Naive B cell (primary cell): ENCODE measurements at regions not wholly inside any gene's neighbourhood (a gene's known extent, or its start where the extent isn't known, plus 50 kb on each side); places are given as distances from the start of the nearest gene placed in this dataset.

Experiments used
- ATAC-seq, 2 donors: fragments of 150-1000 bp; cut with Tn5 transposase; 2 replicates each; pipeline ENCODE4 v1.10.0; 2021; ENCODE audit warnings: low read depth in 2 of 2, mild to moderate bottlenecking in 2 of 2, moderate library complexity in 2 of 2
- DNase-seq: peaks from one replicate; pipeline ENCODE4 v3.0.0; 2022
- H3K27ac Mint-ChIP-seq, 6 donors: one replicate each; pipeline ENCODE4 v1.8.0; 2020 to 2022; ENCODE audit warnings: mild to moderate bottlenecking in 6 of 6, mixed read lengths in 6 of 6, moderate library complexity in 5 of 6, inconsistent platforms in 2 of 6
- H3K27me3 Mint-ChIP-seq, 3 donors: one replicate each; pipeline ENCODE4 v1.8.0; 2021 to 2022; ENCODE audit warnings: mixed read lengths in 3 of 3, mild to moderate bottlenecking in 1 of 3
- H3K36me3 Mint-ChIP-seq, 2 donors: one replicate each; pipeline ENCODE4 v1.8.0; 2020 to 2022; ENCODE audit warnings: mixed read lengths in 2 of 2, inconsistent platforms in 1 of 2, mild to moderate bottlenecking in 1 of 2
- H3K4me1 Mint-ChIP-seq, 3 donors: one replicate each; pipeline ENCODE4 v1.8.0; 2020 to 2022; ENCODE audit warnings: mixed read lengths in 3 of 3, inconsistent platforms in 1 of 3, mild to moderate bottlenecking in 1 of 3, moderate library complexity in 1 of 3
- H3K4me3 Mint-ChIP-seq, 8 donors: one replicate each; pipeline ENCODE4 v1.8.0; 2020 to 2022; ENCODE audit warnings: mild to moderate bottlenecking in 8 of 8, mixed read lengths in 8 of 8, moderate library complexity in 8 of 8, inconsistent platforms in 2 of 8
- H3K9me3 Mint-ChIP-seq, 7 donors: one replicate each; pipeline ENCODE4 v1.8.0; 2020 to 2022; ENCODE audit warnings: mixed read lengths in 7 of 7, mild to moderate bottlenecking in 5 of 7, inconsistent platforms in 2 of 7, moderate library complexity in 1 of 7

DNA sequence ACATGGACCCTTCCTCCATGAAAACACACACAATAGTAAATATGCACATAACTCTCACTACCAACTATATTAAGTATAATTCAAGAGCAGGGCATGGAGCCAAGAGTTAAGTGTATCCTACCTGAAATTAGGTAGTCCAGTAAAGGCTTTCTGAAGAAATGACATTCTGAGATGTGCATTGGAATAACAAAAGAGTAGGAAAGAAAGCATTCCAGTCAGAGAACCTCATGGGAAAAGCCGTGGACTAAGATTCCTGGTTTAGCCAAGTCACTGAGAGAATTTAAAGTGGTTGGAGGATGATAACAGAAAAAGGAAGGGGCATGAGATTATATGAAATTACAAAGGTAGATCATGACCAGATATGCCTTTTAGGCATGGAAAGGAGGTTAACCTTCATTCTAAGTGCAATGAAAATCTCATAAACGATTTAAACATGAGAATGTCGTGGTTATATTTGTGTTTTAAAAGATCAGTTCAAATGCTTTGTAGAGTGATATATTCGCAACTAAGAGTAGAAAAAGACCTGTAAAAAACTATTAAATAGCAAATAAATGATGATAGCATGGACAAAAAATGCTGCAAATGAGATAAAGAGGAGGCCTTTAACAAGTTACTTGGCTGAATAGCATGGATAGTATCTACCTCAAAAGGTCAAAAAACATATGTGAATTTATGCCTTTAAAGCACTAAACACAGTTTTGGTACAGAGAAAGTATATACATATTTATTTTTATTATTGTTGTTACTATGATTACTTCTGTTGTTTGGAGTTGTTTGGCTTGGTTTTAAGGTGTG, 767.4 kb upstream of the GHITM start:
- Mint-ChIP-seq H3K36me3 (no peaks in the 10 kb centered on the region), H3K4me1 (no peaks in the 10 kb centered on the region)

DNA sequence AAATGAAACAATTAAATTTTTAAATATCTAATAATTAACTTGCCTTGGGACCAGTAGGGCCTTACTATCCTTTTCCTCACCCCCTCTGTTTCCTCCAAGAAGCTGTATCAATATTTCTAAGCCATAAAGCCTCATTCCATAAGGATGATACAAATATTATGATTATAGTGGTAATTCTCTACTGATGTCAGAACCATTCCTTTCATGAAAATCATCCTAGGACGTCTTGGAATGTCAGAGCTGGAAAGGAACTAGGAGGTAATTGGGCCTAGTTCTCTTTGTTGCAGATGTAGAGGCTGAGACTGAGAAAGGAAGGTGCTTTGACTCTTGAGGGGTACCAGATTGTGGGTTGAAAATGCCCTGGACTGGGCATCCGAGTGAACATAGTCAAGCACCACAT, 766.7 kb upstream of the GHITM start:
- Mint-ChIP-seq H3K4me3 (no peak overlapping the region), H3K27ac (no peak overlapping the region), H3K36me3 (no peaks in the 10 kb centered on the region), H3K9me3 (peaks cover 0 to 11% (median 7%) of the 10 kb centered on the region in 7 donors), H3K4me1 (no peaks in the 10 kb centered on the region), H3K27me3 (no peaks in the 10 kb centered on the region)
- ATAC-seq: no peak
- no peak for DNase-seq

More for the DNA sequence above, 767.4 kb upstream of the GHITM start:
- H3K27ac Mint-ChIP-seq: no peak overlapping the region
- no peaks in the 10 kb centered on the region for H3K27me3 Mint-ChIP-seq
- ATAC-seq: no peak
- peaks cover 0 to 11% (median 6%) of the 10 kb centered on the region in 7 donors for H3K9me3 Mint-ChIP-seq
- no peak overlapping the region for H3K4me3 Mint-ChIP-seq
- DNase-seq: no peak

DNA sequence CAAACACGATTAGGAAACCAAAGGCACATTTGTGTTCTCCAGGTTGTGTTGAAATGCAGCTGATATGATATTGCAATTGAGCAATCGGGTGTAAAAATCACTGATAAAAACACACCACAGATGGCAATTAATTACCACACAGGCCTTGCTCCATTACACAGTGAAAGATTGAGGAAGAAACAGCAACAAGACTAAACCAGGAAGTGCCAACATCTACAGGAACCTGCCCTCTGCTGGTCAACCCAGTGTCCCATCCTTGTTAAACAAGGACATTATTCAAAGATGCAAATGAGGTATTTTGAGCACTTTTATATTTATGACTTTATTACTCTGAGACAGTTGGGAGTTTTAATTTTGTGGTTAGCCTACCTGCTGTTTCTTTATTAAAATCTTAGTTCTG, 765.6 kb upstream of the GHITM start:
- Mint-ChIP-seq H3K4me3 (no peak overlapping the region), H3K27me3 (no peaks in the 10 kb centered on the region), H3K36me3 (no peaks in the 10 kb centered on the region), H3K4me1 (no peaks in the 10 kb centered on the region), H3K9me3 (peaks cover 0 to 12% (median 7%) of the 10 kb centered on the region in 7 donors), H3K27ac (no peak overlapping the region)
- DNase-seq (no peak), ATAC-seq (no peak)

DNA sequence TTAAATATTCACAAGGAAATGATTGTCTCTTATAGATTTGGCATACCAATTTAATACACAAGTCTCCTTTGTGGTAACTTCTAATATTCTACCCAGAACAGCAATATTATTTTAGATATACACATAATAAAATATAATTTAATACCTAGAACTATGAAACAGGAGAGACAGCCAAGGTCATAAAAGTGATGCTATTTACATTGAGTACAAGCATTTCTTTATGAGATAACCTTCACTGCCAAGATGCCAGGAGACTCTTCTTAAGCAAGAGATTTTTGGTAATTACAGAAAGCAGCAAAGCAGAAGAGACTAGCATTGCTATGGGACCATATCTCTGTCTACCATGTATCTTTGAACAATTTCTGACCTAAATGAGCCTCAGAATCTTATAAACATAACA, 764.6 kb upstream of the GHITM start:
- Mint-ChIP-seq H3K27me3 (no peaks in the 10 kb centered on the region), H3K4me3 (no peak overlapping the region)

DNA sequence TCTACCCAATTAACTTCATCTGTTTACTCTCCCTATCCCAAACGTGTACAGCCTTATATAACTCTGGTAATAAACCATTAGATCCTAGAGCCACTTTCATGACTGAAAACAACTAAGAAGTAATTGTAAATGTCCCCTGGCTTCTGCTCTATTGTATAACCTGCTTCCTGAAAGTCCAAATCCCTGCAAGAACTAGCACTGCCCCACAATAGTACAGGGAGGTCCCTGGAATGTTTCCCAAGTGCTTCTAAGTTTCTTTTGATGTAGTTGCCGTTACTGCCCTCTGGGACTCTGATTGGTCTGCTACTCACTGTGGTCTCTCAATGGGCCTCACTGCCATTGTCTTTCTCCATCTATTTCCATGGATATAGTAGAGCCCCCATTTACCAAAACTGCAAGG, 764.0 kb upstream of the GHITM start:
- no peak for ATAC-seq
- H3K4me3 Mint-ChIP-seq: no peak overlapping the region
- DNase-seq: no peak
- no peaks in the 10 kb centered on the region for H3K4me1 Mint-ChIP-seq
- H3K27me3 Mint-ChIP-seq: no peaks in the 10 kb centered on the region
- peaks cover 0 to 15% (median 8%) of the 10 kb centered on the region in 7 donors for H3K9me3 Mint-ChIP-seq
- H3K27ac Mint-ChIP-seq: no peak overlapping the region
- no peaks in the 10 kb centered on the region for H3K36me3 Mint-ChIP-seq

More for the DNA sequence above, 764.6 kb upstream of the GHITM start:
- ATAC-seq: no peak
- H3K4me1 Mint-ChIP-seq: no peaks in the 10 kb centered on the region
- no peak for DNase-seq
- no peak overlapping the region for H3K27ac Mint-ChIP-seq
- H3K36me3 Mint-ChIP-seq: no peaks in the 10 kb centered on the region
- peaks cover 0 to 15% (median 8%) of the 10 kb centered on the region in 7 donors for H3K9me3 Mint-ChIP-seq

DNA sequence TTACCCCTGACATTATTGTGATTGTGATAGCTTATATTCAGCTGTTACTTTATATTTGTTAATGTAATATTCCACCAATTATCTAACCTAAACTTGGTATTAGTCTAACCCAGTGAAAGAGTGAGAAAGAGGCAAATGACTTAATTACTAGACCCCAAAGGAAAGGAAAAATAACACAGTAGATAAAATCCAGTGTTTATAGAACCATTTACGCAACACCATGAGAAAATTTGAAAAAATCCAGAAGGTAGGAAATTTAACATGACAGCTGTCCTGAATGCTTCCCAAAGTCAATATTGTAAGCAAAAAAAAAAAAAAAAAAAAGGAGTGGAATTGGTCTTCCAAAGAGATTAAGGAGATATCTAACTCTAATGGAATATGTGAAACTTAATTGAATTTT, 741.5 kb upstream of the GHITM start:
- H3K4me1 Mint-ChIP-seq: no peaks in the 10 kb centered on the region
- H3K27ac Mint-ChIP-seq: no peak overlapping the region
- no peak for DNase-seq
- H3K27me3 Mint-ChIP-seq: no peaks in the 10 kb centered on the region
- ATAC-seq: no peak
- peaks cover 0 to 4% (median 2%) of the 10 kb centered on the region in 7 donors for H3K9me3 Mint-ChIP-seq
- no peak overlapping the region for H3K4me3 Mint-ChIP-seq
- no peaks in the 10 kb centered on the region for H3K36me3 Mint-ChIP-seq

DNA sequence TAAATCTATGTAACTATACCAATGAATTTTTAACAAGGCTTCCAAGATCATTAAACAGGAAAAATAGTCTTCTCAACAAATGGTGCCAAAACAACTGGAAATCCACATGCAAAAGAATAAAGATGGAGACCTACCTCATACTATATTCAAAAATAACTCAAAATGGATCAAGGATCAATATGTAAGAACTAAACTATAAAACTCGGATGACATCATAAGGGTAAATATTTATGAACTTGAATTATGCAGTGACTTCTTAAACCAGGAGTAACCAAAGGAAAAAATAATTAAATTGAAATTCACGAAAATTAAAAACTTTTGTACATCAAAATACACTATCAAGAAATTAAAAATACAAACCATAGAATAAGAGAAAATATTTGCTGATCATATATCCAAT, 728.7 kb upstream of the GHITM start:
- Mint-ChIP-seq H3K36me3 (no peaks in the 10 kb centered on the region), H3K4me3 (no peak overlapping the region), H3K27ac (no peak overlapping the region), H3K4me1 (no peaks in the 10 kb centered on the region), H3K9me3 (peaks cover 0 to 10% (median 2%) of the 10 kb centered on the region in 7 donors), H3K27me3 (no peaks in the 10 kb centered on the region)
- DNase-seq: no peak
- ATAC-seq: no peak

DNA sequence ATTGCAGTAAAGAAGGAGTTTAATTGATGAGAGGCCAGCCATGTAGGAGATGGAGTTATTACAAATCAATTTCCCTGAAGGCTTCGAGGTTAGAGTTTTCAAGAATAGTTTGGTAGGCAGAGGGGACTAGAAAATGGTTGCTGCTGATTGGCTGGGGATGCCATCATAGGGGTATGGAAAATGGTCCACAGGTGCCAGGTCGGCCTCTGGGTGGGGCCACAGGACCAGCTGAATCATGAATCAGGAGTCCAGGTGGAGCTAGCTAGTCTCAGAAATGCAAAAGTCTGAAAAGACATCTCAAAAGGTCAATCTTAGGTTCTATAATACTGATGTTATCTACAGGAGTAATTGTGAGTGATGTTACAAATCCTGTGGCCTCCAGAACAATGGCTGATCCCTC, 714.0 kb upstream of the GHITM start:
- Mint-ChIP-seq H3K27ac (no peak overlapping the region), H3K4me3 (no peak overlapping the region), H3K9me3 (peaks cover 0 to 5% (median 0%) of the 10 kb centered on the region in 7 donors), H3K4me1 (no peaks in the 10 kb centered on the region), H3K27me3 (no peaks in the 10 kb centered on the region), H3K36me3 (no peaks in the 10 kb centered on the region)
- no peak for DNase-seq
- no peak for ATAC-seq

DNA sequence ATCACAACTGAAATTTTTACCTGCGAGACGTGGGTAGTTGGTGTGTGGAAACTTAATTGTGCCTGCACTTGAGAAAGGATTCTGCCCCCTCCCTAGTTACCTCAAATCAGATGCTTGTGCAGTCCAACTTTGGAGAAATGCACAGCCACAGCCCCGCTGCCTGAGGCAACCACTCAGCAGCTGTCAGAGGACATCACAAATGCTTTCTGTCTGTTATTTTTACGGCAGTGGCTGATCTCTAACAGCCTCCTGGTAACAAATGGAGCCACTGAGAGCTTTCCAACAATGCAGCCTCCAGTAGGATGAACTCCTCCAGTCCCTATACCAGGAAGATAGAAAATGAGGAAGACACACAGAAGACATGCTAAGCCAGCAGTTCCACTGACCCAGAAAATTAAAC, 712.2 kb upstream of the GHITM start:
- no peaks in the 10 kb centered on the region for H3K4me1 Mint-ChIP-seq
- H3K9me3 Mint-ChIP-seq: peaks cover 0 to 6% (median 0%) of the 10 kb centered on the region in 7 donors
- no peak overlapping the region for H3K4me3 Mint-ChIP-seq
- H3K36me3 Mint-ChIP-seq: no peaks in the 10 kb centered on the region
- H3K27ac Mint-ChIP-seq: no peak overlapping the region
- H3K27me3 Mint-ChIP-seq: no peaks in the 10 kb centered on the region
- no peak for ATAC-seq
- no peak for DNase-seq

DNA sequence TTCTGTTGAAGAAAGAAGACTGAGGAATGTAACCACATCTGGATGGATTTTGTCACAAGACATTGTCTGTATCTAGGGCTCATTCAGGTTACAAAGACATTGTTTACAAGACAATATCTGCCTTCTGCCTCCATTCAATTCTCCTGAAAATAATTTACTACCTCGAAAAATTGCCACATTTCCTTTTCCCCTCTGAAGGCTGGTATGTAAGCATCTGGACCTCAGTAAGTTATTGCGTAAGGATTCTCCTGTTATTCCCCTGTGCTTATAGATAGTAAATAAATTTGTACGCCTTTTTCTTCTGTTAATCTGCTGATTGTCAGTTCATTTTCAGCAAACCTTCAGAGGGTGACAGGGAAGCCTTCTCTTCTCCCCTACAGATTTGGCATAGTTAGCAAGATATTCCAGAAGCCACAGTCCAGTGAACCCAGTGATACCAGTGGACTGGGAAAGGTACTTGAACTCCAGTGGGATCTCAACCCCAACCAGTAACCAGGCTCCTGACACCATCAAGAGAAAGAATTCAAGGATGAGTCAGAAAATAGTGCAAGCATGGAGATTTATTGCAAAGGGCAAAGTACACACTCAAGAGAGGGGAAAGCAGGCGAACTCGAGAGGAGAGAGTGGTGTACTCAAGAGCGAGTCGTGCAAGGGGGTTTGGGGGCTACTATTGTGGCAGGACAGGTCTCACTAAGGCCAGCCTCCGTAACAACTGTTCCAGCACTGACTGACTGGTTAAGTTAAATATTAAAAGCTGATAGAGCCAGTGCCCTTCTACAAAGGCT, 706.9 kb upstream of the GHITM start:
- Mint-ChIP-seq H3K9me3 (peaks cover 0 to 7% (median 3%) of the 10 kb centered on the region in 7 donors), H3K27ac (peak overlapping the region in 1 of 6 donors; percentile 47), H3K4me3 (no peak overlapping the region)

DNA sequence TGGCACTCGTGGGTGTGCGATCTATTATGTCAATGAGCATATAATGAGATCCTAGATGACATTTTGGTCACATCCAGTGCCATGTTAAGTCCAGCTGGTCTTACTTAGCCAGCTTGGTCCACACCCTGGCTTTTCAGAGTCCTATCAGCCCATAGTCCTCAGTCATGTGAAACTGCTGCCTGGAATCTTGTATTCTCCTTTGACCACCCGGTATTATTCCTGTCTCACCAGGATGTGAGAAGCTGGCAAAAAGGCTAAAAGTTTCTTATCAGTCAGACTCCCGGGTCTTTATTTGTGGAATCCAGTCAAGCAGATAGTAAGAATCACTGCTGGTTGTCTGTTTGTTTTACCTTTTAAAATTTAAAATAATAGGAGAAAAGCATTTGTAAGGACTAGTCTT, 705.6 kb upstream of the GHITM start:
- no peaks in the 10 kb centered on the region for H3K36me3 Mint-ChIP-seq
- no peak overlapping the region for H3K27ac Mint-ChIP-seq
- no peak overlapping the region for H3K4me3 Mint-ChIP-seq
- H3K4me1 Mint-ChIP-seq: no peaks in the 10 kb centered on the region
- DNase-seq (no peak), ATAC-seq (no peak)
- no peaks in the 10 kb centered on the region for H3K27me3 Mint-ChIP-seq
- H3K9me3 Mint-ChIP-seq: peaks cover 0 to 9% (median 3%) of the 10 kb centered on the region in 7 donors

More for the DNA sequence above, 706.9 kb upstream of the GHITM start:
- Mint-ChIP-seq H3K4me1 (no peaks in the 10 kb centered on the region), H3K36me3 (no peaks in the 10 kb centered on the region), H3K27me3 (no peaks in the 10 kb centered on the region)
- no peak for ATAC-seq
- no peak for DNase-seq

DNA sequence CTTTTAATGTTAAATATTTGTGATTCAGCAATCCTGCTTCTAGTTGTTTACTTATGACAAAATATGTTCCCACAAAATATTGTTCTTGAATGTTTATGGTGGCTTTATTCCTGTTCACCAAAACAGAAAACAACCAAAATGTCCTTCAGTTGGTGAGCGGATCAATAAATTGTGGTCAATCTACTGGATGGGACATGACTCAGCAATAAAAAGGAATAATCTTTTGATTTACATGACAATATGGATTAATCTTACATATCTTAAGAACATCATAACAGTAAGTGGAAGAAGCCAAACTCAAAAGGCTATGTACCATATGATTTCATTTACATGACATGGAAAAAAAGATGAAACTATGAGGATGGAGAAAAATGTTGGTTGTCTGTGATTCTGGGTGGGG, 691.3 kb upstream of the GHITM start:
- Mint-ChIP-seq H3K4me3 (no peak overlapping the region), H3K27me3 (no peaks in the 10 kb centered on the region), H3K4me1 (no peaks in the 10 kb centered on the region), H3K27ac (no peak overlapping the region), H3K36me3 (no peaks in the 10 kb centered on the region), H3K9me3 (peaks cover 1 to 10% (median 4%) of the 10 kb centered on the region in 7 donors)
- ATAC-seq (no peak), DNase-seq (no peak)

DNA sequence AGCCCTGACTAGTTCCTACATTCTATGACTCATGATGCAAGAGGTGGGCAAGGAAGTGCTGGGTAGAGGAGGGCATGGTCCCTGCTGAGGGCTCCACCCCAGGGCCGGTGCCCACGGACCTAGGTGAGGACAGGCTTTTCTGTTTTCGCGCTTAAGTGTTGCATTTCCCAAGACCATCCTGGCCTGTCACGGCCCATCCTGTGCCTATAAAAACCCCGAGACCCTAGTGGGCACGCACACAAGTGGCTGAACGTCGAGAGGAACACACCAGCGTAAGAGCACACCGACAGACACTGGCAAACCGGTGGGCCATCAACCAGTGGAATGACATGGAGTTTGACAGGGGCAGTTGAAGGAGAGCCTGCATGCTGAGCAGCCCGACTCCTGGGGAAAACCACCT, 680.7 kb upstream of the GHITM start:
- Mint-ChIP-seq H3K4me3 (no peak overlapping the region), H3K36me3 (no peaks in the 10 kb centered on the region), H3K27me3 (no peaks in the 10 kb centered on the region), H3K4me1 (no peaks in the 10 kb centered on the region), H3K9me3 (peaks cover 0 to 9% (median 2%) of the 10 kb centered on the region in 7 donors), H3K27ac (no peak overlapping the region)
- DNase-seq (no peak), ATAC-seq (no peak)

DNA sequence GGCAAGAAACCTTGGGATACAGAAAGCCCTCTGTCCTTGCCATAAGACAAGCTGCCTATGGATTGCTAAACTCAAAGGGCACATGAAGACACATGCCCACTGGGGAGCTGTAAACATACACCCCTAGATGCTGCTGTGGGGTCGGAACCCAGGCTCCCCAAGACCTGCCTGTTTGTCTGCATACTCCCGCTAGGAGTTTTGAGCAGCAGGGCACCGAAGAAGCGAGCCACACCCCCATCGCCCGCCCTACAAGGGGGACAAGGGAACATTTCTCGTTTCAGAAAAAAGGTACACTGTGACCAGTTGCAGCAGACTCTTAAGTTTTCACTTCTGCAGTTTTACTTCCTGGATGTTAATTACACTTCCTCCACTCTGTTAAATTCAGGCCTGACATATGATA, 680.2 kb upstream of the GHITM start:
- no peaks in the 10 kb centered on the region for H3K4me1 Mint-ChIP-seq
- H3K36me3 Mint-ChIP-seq: no peaks in the 10 kb centered on the region
- no peak overlapping the region for H3K27ac Mint-ChIP-seq
- ATAC-seq (no peak), DNase-seq (no peak)
- no peaks in the 10 kb centered on the region for H3K27me3 Mint-ChIP-seq
- H3K9me3 Mint-ChIP-seq: peaks cover 0 to 10% (median 5%) of the 10 kb centered on the region in 7 donors
- H3K4me3 Mint-ChIP-seq: no peak overlapping the region
